Thymus (tissue), 11 donors: ENCODE measurements at regions not wholly inside any gene's neighbourhood (a gene's known extent, or its start where the extent isn't known, plus 50 kb on each side); places are given as distances from the start of the nearest gene placed in this dataset.
"Not testable (repeated sequence)": the region's sequence is repeated elsewhere in the genome, so short reads cannot be mapped to it uniquely, and the experiment has no call there.

ENCODE experiments used
- DNase-seq, 9 donors: peaks; one replicate each; pipeline ENCODE4 v3.0.0-alpha.2; 2013; ENCODE audit warnings: low spot score in 9 of 9, low read depth in 6 of 9, missing footprints in 1 of 9
- H3K27ac ChIP-seq, 2 donors: one replicate each; pipeline ENCODE4 v1.5.1; 2013; ENCODE audit warnings: control low read depth in 1 of 2, low read depth in 1 of 2, low read length in 1 of 2, mild to moderate bottlenecking in 1 of 2, moderate library complexity in 1 of 2
- H3K27me3 ChIP-seq, 2 donors: one replicate each; pipeline ENCODE4 v1.5.1; 2013; ENCODE audit warnings: low read length in 1 of 2; ENCODE audit not compliant: control insufficient read depth in 2 of 2, insufficient read depth in 1 of 2
- H3K36me3 ChIP-seq, 2 donors: one replicate each; pipeline ENCODE4 v1.5.1; 2013; ENCODE audit warnings: low read length in 1 of 2, mild to moderate bottlenecking in 1 of 2, moderate library complexity in 1 of 2; ENCODE audit not compliant: control insufficient read depth in 2 of 2, insufficient read depth in 2 of 2
- H3K4me1 ChIP-seq, 2 donors: one replicate each; pipeline ENCODE4 v1.5.1; 2013; ENCODE audit warnings: low read length in 2 of 2; ENCODE audit not compliant: control insufficient read depth in 2 of 2, insufficient read depth in 2 of 2
- H3K4me3 ChIP-seq, 2 donors: one replicate each; pipeline ENCODE4 v1.5.1; 2013; ENCODE audit warnings: low read length in 2 of 2, control low read depth in 1 of 2, mild to moderate bottlenecking in 1 of 2
- H3K9me3 ChIP-seq, 2 donors: one replicate each; pipeline ENCODE4 v1.5.1; 2013; ENCODE audit warnings: low read length in 1 of 2, mild to moderate bottlenecking in 1 of 2; ENCODE audit not compliant: control insufficient read depth in 2 of 2, insufficient read depth in 1 of 2
- WGBS: extraction: QIAGEN DNeasy Blood & Tissue Kit; methylation state at CpG from one replicate; pipeline ENCODE4 v1.1.7; 2013; 5-methylcytosine and 5-hydroxymethylcytosine counted together
- donor health status: healthy.

- H3K4me1 ChIP-seq = not testable (repeated sequence)
- 83% methylated on average over 1 of the region's 3 CpGs for WGBS
Observed at GRCh38 chr19:30680399-30680798, 308.2 kb downstream of the ZNF536 start.

GRCh38 chr19:30679789-30680188 lies 307.6 kb downstream of the ZNF536 start:
- no peaks in the 10 kb centered on the region for H3K9me3 ChIP-seq
- peaks cover 0 to 2% of the 10 kb centered on the region in 2 donors for H3K27me3 ChIP-seq
- no peaks in the 10 kb centered on the region for H3K4me1 ChIP-seq
- DNase-seq = no peak
- 86% methylated on average over 6 of the region's 6 CpGs for WGBS
- H3K27ac ChIP-seq = no peak overlapping the region
- no peak overlapping the region for H3K4me3 ChIP-seq
- H3K36me3 ChIP-seq = no peaks in the 10 kb centered on the region

More at GRCh38 chr19:30680399-30680798, 308.2 kb downstream of the ZNF536 start:
- not testable (repeated sequence) for H3K27ac ChIP-seq, DNase-seq, H3K27me3 ChIP-seq, H3K9me3 ChIP-seq, H3K36me3 ChIP-seq, H3K4me3 ChIP-seq

- no peak for DNase-seq
- peaks cover 0 to 2% of the 10 kb centered on the region in 2 donors for H3K27me3 ChIP-seq
- 80% methylated on average over 16 of the region's 16 CpGs for WGBS
Observed at GRCh38 chr19:30679153-30679702, 307.0 kb downstream of the ZNF536 start.

GRCh38 chr19:30678168-30678567 lies 306.0 kb downstream of the ZNF536 start:
- peaks cover 0 to 2% of the 10 kb centered on the region in 2 donors for H3K27me3 ChIP-seq
- no peak for DNase-seq
- no peak overlapping the region for H3K4me3 ChIP-seq
- H3K27ac ChIP-seq = no peak overlapping the region
- no peaks in the 10 kb centered on the region for H3K4me1 ChIP-seq
- H3K36me3 ChIP-seq = no peaks in the 10 kb centered on the region
- 94% methylated on average over 10 of the region's 10 CpGs for WGBS
- no peaks in the 10 kb centered on the region for H3K9me3 ChIP-seq

More at GRCh38 chr19:30679153-30679702, 307.0 kb downstream of the ZNF536 start:
- no peaks in the 10 kb centered on the region for H3K4me1 ChIP-seq
- no peak overlapping the region for H3K27ac ChIP-seq
- H3K9me3 ChIP-seq = no peaks in the 10 kb centered on the region
- H3K36me3 ChIP-seq = no peaks in the 10 kb centered on the region
- no peak overlapping the region for H3K4me3 ChIP-seq

- DNase-seq = no peak
Observed at GRCh38 chr19:30677702-30678101, 305.5 kb downstream of the ZNF536 start.

GRCh38 chr19:30676990-30677679 lies 305.0 kb downstream of the ZNF536 start:
- H3K36me3 ChIP-seq = no peaks in the 10 kb centered on the region
- H3K4me3 ChIP-seq = no peak overlapping the region
- H3K9me3 ChIP-seq = no peaks in the 10 kb centered on the region
- 85% methylated on average over 8 of the region's 8 CpGs for WGBS
- H3K4me1 ChIP-seq = no peaks in the 10 kb centered on the region
- DNase-seq = no peak
- no peaks in the 10 kb centered on the region for H3K27me3 ChIP-seq
- no peak overlapping the region for H3K27ac ChIP-seq

More at GRCh38 chr19:30677702-30678101, 305.5 kb downstream of the ZNF536 start:
- Histone ChIP-seq H3K27ac (no peak overlapping the region), H3K9me3 (no peaks in the 10 kb centered on the region), H3K4me3 (no peak overlapping the region), H3K36me3 (no peaks in the 10 kb centered on the region), H3K27me3 (peaks cover 0 to 2% of the 10 kb centered on the region in 2 donors), H3K4me1 (no peaks in the 10 kb centered on the region)
- WGBS = 79% methylated on average over 6 of the region's 6 CpGs

GRCh38 chr19:30675086-30675485 lies 302.9 kb downstream of the ZNF536 start:
- 85% methylated on average over 7 of the region's 7 CpGs for WGBS
- H3K36me3 ChIP-seq = no peaks in the 10 kb centered on the region
- no peak overlapping the region for H3K4me3 ChIP-seq
- H3K4me1 ChIP-seq = no peaks in the 10 kb centered on the region
- no peaks in the 10 kb centered on the region for H3K27me3 ChIP-seq
- H3K9me3 ChIP-seq = no peaks in the 10 kb centered on the region
- DNase-seq = no peak
- H3K27ac ChIP-seq = no peak overlapping the region

- WGBS = 84% methylated on average over 6 of the region's 6 CpGs
Observed at GRCh38 chr19:30674656-30675055, 302.5 kb downstream of the ZNF536 start.

GRCh38 chr19:30673336-30673735 lies 301.2 kb downstream of the ZNF536 start:
- no peaks in the 10 kb centered on the region for H3K4me1 ChIP-seq
- no peak for DNase-seq
- no peak overlapping the region for H3K27ac ChIP-seq
- peaks cover 0 to 13% of the 10 kb centered on the region in 2 donors for H3K27me3 ChIP-seq
- no peak overlapping the region for H3K4me3 ChIP-seq
- no peaks in the 10 kb centered on the region for H3K9me3 ChIP-seq
- no peaks in the 10 kb centered on the region for H3K36me3 ChIP-seq
- WGBS = 90% methylated on average over 8 of the region's 8 CpGs

More at GRCh38 chr19:30674656-30675055, 302.5 kb downstream of the ZNF536 start:
- H3K27me3 ChIP-seq = peaks cover 0 to 2% of the 10 kb centered on the region in 2 donors
- no peak for DNase-seq
- no peaks in the 10 kb centered on the region for H3K4me1 ChIP-seq
- H3K36me3 ChIP-seq = no peaks in the 10 kb centered on the region
- H3K4me3 ChIP-seq = no peak overlapping the region
- no peaks in the 10 kb centered on the region for H3K9me3 ChIP-seq
- no peak overlapping the region for H3K27ac ChIP-seq
